GM12878 (cell line): ENCODE measurements at regions not wholly inside any gene's neighbourhood (a gene's known extent, or its start where the extent isn't known, plus 50 kb on each side); places are given as distances from the start of the nearest gene placed in this dataset.

Experiments
- ATAC-seq: fragments of 200-7000 bp; cut with Tn5 transposase; 3 replicates; pipeline ENCODE4 v1.9.1; 2020; ENCODE audit warnings: mild to moderate bottlenecking, moderate library complexity
- BruUV-seq: library from RNA; stranded (reverse); fragments of 400-500 nt; replicated peaks from 2 replicates; lab custom pipeline; 2021; lab: Mats Ljungman, UMichigan
- CTCF ChIA-PET: fragments of 300-600 bp; sonication (Branson Sonifier 250); formaldehyde crosslinking; extraction: SDS; loops from one replicate; lab custom pipeline; 2021; ENCODE audit warnings: inconsistent platforms; lab: Yijun Ruan, JAX
- POLR2A ChIA-PET: fragments of 350-600 bp; formaldehyde crosslinking; extraction: SDS; loops from one replicate; lab custom pipeline; 2021; ENCODE audit warnings: inconsistent platforms; lab: Charles Lee
- RAD21 ChIA-PET: fragments of 300-600 bp; sonication (Branson Sonifier 250); formaldehyde crosslinking; loops from one replicate; lab custom pipeline; 2023; ENCODE audit warnings: antibody characterized with exemption; ENCODE audit not compliant: unreplicated experiment; lab: Charles Lee
- SMC1A ChIA-PET: fragments of 300-600 bp; sonication (Branson Sonifier 250); formaldehyde crosslinking; loops from one replicate; lab custom pipeline; 2023; ENCODE audit not compliant: unreplicated experiment, uncharacterized antibody; lab: Charles Lee
- DNase-seq: peaks from one replicate; pipeline ENCODE4 v3.0.0-alpha.2; 2011; ENCODE audit warnings: low read depth, low spot score
- FAIRE-seq: peaks from 3 replicates; lab custom pipeline; 2011; peaks lifted over from hg19 to GRCh38; lab: Jason Lieb, UNC
- H2AFZ ChIP-seq: 2 replicates; pipeline ENCODE4 v1.6.0; 2011; ENCODE audit warnings: low read depth, low read length, control low read depth; ENCODE audit not compliant: control insufficient read depth
- H3K27ac ChIP-seq: 2 replicates; pipeline ENCODE4 v1.5.1; 2011; ENCODE audit warnings: control low read depth; ENCODE audit not compliant: control insufficient read depth, insufficient read depth
- H3K27me3 ChIP-seq, 2 experiments: replicated peaks in 1 of 2; 2 replicates each; pipeline versions ENCODE4 v1.6.0 to v1.6.1; 2011; ENCODE audit warnings: low read length in 1 of 2; ENCODE audit not compliant: control insufficient read depth in 2 of 2, insufficient read depth in 2 of 2
- H3K36me3 ChIP-seq, 2 experiments: 2 replicates each; pipeline ENCODE4 v1.5.1; 2011; ENCODE audit warnings: low read length in 1 of 2; ENCODE audit not compliant: control insufficient read depth in 2 of 2, insufficient read depth in 2 of 2
- H3K4me1 ChIP-seq: 2 replicates; pipeline ENCODE4 v1.6.1; 2011; ENCODE audit warnings: mild to moderate bottlenecking, low read length, moderate library complexity, mixed read lengths; ENCODE audit not compliant: control insufficient read depth, insufficient read depth
- H3K4me2 ChIP-seq: 2 replicates; pipeline ENCODE4 v1.6.0; 2011; ENCODE audit warnings: control low read depth; ENCODE audit not compliant: control insufficient read depth, insufficient read depth
- H3K4me3 ChIP-seq: fragments of 200-600 bp; sonication (generic); 2 replicates; pipeline ENCODE4 v1.5.1; 2016
- H3K79me2 ChIP-seq: 2 replicates; pipeline ENCODE4 v1.6.0; 2011; ENCODE audit warnings: low read length; ENCODE audit not compliant: control insufficient read depth, insufficient read depth
- H3K9ac ChIP-seq: 2 replicates; pipeline ENCODE4 v1.8.0; 2011; ENCODE audit warnings: low read length, control low read depth, mixed read lengths; ENCODE audit not compliant: control insufficient read depth, insufficient read depth
- H3K9me3 ChIP-seq: replicated peaks from 3 replicates; pipeline ENCODE4 v1.5.1; 2011; ENCODE audit warnings: mild to moderate bottlenecking, low read length; ENCODE audit not compliant: control insufficient read depth, insufficient read depth
- H4K20me1 ChIP-seq: 2 replicates; pipeline ENCODE4 v1.6.0; 2011; ENCODE audit not compliant: control insufficient read depth, insufficient read depth
- BMI1 ChIP-seq: fragments of 450-650 bp; IDR thresholded peaks from 2 replicates; pipeline ENCODE4 v1.6.1; 2016; ENCODE audit warnings: mild to moderate bottlenecking, moderate library complexity, borderline replicate concordance
- IRF5 ChIP-seq: fragments of 450-650 bp; IDR thresholded peaks from 2 replicates; pipeline ENCODE4 v1.6.1; 2017; ENCODE audit warnings: borderline replicate concordance
- NFYB ChIP-seq: IDR thresholded peaks from 2 replicates; pipeline ENCODE4 v1.6.1; 2011; ENCODE audit warnings: low read depth, mild to moderate bottlenecking, low read length, improper control_type of control experiment, moderate library complexity; ENCODE audit not compliant: insufficient read depth
- RAD21 ChIP-seq: IDR thresholded peaks from 2 replicates; pipeline ENCODE4 v1.6.1; 2011; ENCODE audit warnings: mild to moderate bottlenecking, low read depth, low read length, moderate library complexity; ENCODE audit not compliant: insufficient read depth
- RELB ChIP-seq: fragments of 450-650 bp; IDR thresholded peaks from 2 replicates; pipeline ENCODE4 v1.6.1; 2017; ENCODE audit warnings: low read depth, mild to moderate bottlenecking, moderate library complexity
- ZNF687 ChIP-seq: fragments of 450-650 bp; IDR thresholded peaks from 2 replicates; pipeline ENCODE4 v1.6.1; 2017; ENCODE audit warnings: mild to moderate bottlenecking, moderate library complexity
- WGBS: methylation state at CpG from one replicate; pipeline ENCODE4 v1.1.6; 2016; ENCODE audit warnings: low lambda C conversion rate; ENCODE audit not compliant: insufficient replicate concordance, insufficient coverage; ENCODE audit errors: missing lambda C conversion rate; 5-methylcytosine and 5-hydroxymethylcytosine counted together
- in situ Hi-C: fragments of 300-500 bp; cut with MboI; formaldehyde crosslinking; loops from 9 replicates; pipeline ENCODE4 v1.14.3; 2018; ENCODE audit warnings: mixed read lengths
- intact Hi-C: fragments of 100-400 bp; cut with micrococcal nuclease; formaldehyde crosslinking; loops from one replicate; pipeline ENCODE4 v1.14.2; 2022; ENCODE audit not compliant: unreplicated experiment

- WGBS = 12% methylated on average over 4 of the region's 4 CpGs
- ChIA-PET POLR2A (no interaction called here), SMC1A (no interaction called here), RAD21 (no interaction called here), CTCF (no interaction called here)
- no peak overlapping the region for H2AFZ ChIP-seq
- no peak for DNase-seq
- H3K79me2 ChIP-seq = no peaks in the 10 kb centered on the region
- BruUV-seq = no TSS peak
- in situ Hi-C loops = no loop called here
- no peaks in the 10 kb centered on the region for H3K4me1 ChIP-seq
- intact Hi-C loops = no loop called here
- TF ChIP-seq BMI1 (no peak), IRF5 (no peak), ZNF687 (no peak), RAD21 (no peak), NFYB (no peak), RELB (no peak)
- no peaks in the 10 kb centered on the region for H4K20me1 ChIP-seq
- ATAC-seq = no peak
- no peak overlapping the region for H3K4me3 ChIP-seq
- no peak for FAIRE-seq
- H3K36me3 ChIP-seq = no peaks in the 10 kb centered on the region
- H3K9me3 ChIP-seq = no peaks in the 10 kb centered on the region
- H3K27ac ChIP-seq = no peak overlapping the region
- no peak overlapping the region for H3K9ac ChIP-seq
- no peak overlapping the region for H3K4me2 ChIP-seq
- no peaks in the 10 kb centered on the region for H3K27me3 ChIP-seq
Measured at GRCh38 chr4:188623314-188623854, 484.1 kb downstream of the TRIML1 start.
